Psoas muscle (tissue), 7 donors: ENCODE measurements at regions not wholly inside any gene's neighbourhood (a gene's known extent, or its start where the extent isn't known, plus 50 kb on each side); places are given as distances from the start of the nearest gene placed in this dataset.

Source experiments
- ATAC-seq, 4 donors: fragments of 200-7000 bp; cut with Tn5 transposase; one replicate each; pipeline ENCODE4 v1.9.1; 2020; ENCODE audit warnings: moderate library complexity in 3 of 4, mild to moderate bottlenecking in 2 of 4
- DNase-seq, 2 donors: peaks; one replicate each; pipeline ENCODE4 v3.0.0-alpha.2; 2020
- H3K27ac ChIP-seq: fragments of 200-600 bp; one replicate; pipeline ENCODE4 v1.8.0; 2022
- H3K27me3 ChIP-seq, 3 donors: fragments of 200-600 bp in 1 of 3; one replicate each; pipeline versions ENCODE4 v1.6.1 to v1.8.0; 2013 to 2022; ENCODE audit warnings: low read length in 2 of 3, mild to moderate bottlenecking in 2 of 3, moderate library complexity in 1 of 3; ENCODE audit not compliant: insufficient read depth in 3 of 3
- H3K36me3 ChIP-seq, 2 donors: fragments of 200-600 bp in 1 of 2; one replicate each; pipeline versions ENCODE4 v1.6.1 to v1.8.0; 2013 to 2022; ENCODE audit warnings: low read depth in 1 of 2, mild to moderate bottlenecking in 1 of 2, moderate library complexity in 1 of 2; ENCODE audit not compliant: insufficient read depth in 1 of 2
- H3K4me1 ChIP-seq: fragments of 200-600 bp; one replicate; pipeline ENCODE4 v1.8.0; 2022
- H3K4me3 ChIP-seq: fragments of 200-600 bp; one replicate; pipeline ENCODE4 v1.8.0; 2022; ENCODE audit warnings: mild to moderate bottlenecking
- H3K9me3 ChIP-seq: fragments of 200-600 bp; one replicate; pipeline ENCODE4 v1.8.0; 2022
- WGBS, 3 donors: extraction: QIAGEN DNeasy Blood & Tissue Kit; methylation state at CpG; one replicate each; pipeline versions ENCODE4 v1.1.6 to v1.1.7; 2013; 5-methylcytosine and 5-hydroxymethylcytosine counted together
- intact Hi-C, 2 donors: fragments of 100-400 bp; cut with DNase I; formaldehyde crosslinking; loops; one replicate each; pipeline versions ENCODE4 v1.11.0 to v1.14.2; 2022
- TF ChIP-seq, protein P1 (sequence below): fragments of 200-600 bp; IDR thresholded peaks from one replicate; pipeline ENCODE4 v1.8.0; 2022; ENCODE audit warnings: antibody characterized with exemption
- donor health status: healthy with polysubstance abuse.
- donor health status: DM: no; HTN: no; CAD: no; lungs with moderate emphysema.
- donor health status: Bipolar disorder and iron deficiency.
- donor health status: healthy.
- donor health status: DM: yes; HTN: yes; CAD: no.
- donor health status: DM: no; HTN: no; CAD: no.
- donor health status: DM: yes; HTN: yes; CAD: no.

- H3K27ac ChIP-seq, result no peak overlapping the region
- TF ChIP-seq, protein P1, sequence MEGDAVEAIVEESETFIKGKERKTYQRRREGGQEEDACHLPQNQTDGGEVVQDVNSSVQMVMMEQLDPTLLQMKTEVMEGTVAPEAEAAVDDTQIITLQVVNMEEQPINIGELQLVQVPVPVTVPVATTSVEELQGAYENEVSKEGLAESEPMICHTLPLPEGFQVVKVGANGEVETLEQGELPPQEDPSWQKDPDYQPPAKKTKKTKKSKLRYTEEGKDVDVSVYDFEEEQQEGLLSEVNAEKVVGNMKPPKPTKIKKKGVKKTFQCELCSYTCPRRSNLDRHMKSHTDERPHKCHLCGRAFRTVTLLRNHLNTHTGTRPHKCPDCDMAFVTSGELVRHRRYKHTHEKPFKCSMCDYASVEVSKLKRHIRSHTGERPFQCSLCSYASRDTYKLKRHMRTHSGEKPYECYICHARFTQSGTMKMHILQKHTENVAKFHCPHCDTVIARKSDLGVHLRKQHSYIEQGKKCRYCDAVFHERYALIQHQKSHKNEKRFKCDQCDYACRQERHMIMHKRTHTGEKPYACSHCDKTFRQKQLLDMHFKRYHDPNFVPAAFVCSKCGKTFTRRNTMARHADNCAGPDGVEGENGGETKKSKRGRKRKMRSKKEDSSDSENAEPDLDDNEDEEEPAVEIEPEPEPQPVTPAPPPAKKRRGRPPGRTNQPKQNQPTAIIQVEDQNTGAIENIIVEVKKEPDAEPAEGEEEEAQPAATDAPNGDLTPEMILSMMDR, result no peak
- no peaks in the 10 kb centered on the region for H3K27me3 ChIP-seq
- H3K9me3 ChIP-seq, result no peaks in the 10 kb centered on the region
- no peak for DNase-seq
- H3K36me3 ChIP-seq, result no peaks in the 10 kb centered on the region
- intact Hi-C loops, result no loop called here
- no peak for ATAC-seq
- 62 to 68% (median 68%) methylated on average over 1 of the region's 1 CpG for WGBS, 3 donors
- H3K4me1 ChIP-seq, result no peaks in the 10 kb centered on the region
- no peak overlapping the region for H3K4me3 ChIP-seq
Measured at GRCh38 chr4:35217331-35217730, 1027.0 kb downstream of the ARAP2 start.

DNA sequence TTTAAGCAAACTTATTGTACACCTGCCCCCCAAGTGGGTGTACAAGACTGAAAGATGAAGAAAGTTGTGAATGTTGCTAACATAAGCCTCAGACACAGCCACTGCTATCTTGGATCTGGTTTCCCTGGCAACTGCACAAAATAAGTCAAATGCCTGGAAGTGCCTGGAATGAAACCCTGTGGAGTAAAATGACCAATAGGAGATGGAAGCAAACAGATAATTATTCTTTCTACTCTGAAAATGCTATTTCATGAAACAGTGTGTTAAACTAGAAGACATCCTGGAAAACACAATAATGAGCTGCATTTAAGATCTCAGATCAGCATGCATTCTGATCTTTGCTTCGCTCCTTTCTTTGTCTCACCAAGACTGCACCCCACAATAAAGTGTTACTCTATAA, 1016.0 kb downstream of the ARAP2 start:
- 80 to 90% (median 85%) methylated on average over 1 of the region's 1 CpG for WGBS, 3 donors
- Histone ChIP-seq H3K27me3 (no peaks in the 10 kb centered on the region), H3K36me3 (no peaks in the 10 kb centered on the region), H3K4me3 (no peak overlapping the region), H3K4me1 (no peaks in the 10 kb centered on the region), H3K27ac (no peak overlapping the region), H3K9me3 (no peaks in the 10 kb centered on the region)
- ATAC-seq (no peak), DNase-seq (no peak)
- TF ChIP-seq, protein P1, result no peak
- intact Hi-C loops, result no loop called here

GRCh38 chr4:35229021-35229420, 1015.3 kb downstream of the ARAP2 start:
- Histone ChIP-seq H3K36me3 (no peaks in the 10 kb centered on the region), H3K27me3 (no peaks in the 10 kb centered on the region), H3K27ac (no peak overlapping the region), H3K9me3 (peaks cover 2% of the 10 kb centered on the region), H3K4me3 (no peak overlapping the region), H3K4me1 (no peaks in the 10 kb centered on the region)
- DNase-seq (no peak), ATAC-seq (no peak)
- intact Hi-C loops, result no loop called here
- TF ChIP-seq, protein P1, result no peak
- WGBS, 3 donors, result 62 to 72% (median 67%) methylated on average over 2 of the region's 2 CpGs

- H3K4me1 ChIP-seq, result no peaks in the 10 kb centered on the region
- H3K4me3 ChIP-seq, result no peak overlapping the region
- H3K27ac ChIP-seq, result no peak overlapping the region
- intact Hi-C loops, result no loop called here
- H3K9me3 ChIP-seq, result peaks cover 6% of the 10 kb centered on the region
- DNase-seq, result no peak
- no peak for ATAC-seq
- no peaks in the 10 kb centered on the region for H3K27me3 ChIP-seq
- TF ChIP-seq, protein P1, result no peak
- no peaks in the 10 kb centered on the region for H3K36me3 ChIP-seq
- 60 to 64% (median 62%) methylated on average over 4 of the region's 4 CpGs for WGBS, 3 donors
Measured at GRCh38 chr4:35237924-35238323, 1006.4 kb downstream of the ARAP2 start.

DNA sequence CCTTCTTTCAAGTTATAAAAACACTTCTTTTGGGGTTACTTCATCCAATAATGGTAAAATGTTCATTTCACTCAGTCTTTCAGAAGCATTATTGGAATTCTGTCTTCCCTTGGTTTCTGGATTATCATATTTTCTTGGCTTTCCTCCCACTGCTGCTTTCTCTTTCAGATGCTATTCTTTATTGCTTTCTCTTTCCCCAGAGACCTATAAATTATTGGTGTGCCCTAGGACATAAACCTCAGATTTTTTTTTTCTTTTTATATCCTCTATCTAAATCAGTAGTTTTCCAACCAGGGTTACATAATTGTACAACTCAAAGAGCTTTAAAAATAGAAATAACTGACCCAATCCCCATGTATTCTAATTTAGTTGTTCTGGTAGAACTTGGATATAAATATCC, 1005.5 kb downstream of the ARAP2 start:
- Histone ChIP-seq H3K36me3 (no peaks in the 10 kb centered on the region), H3K27me3 (no peaks in the 10 kb centered on the region), H3K4me3 (no peak overlapping the region), H3K27ac (no peak overlapping the region), H3K4me1 (no peaks in the 10 kb centered on the region), H3K9me3 (peaks cover 6% of the 10 kb centered on the region)
- DNase-seq (no peak), ATAC-seq (no peak)
- intact Hi-C loops, result no loop called here
- TF ChIP-seq, protein P1, result no peak
